Astrocyte of the cerebellum (primary cell): ENCODE measurements at regions not wholly inside any gene's neighbourhood (a gene's known extent, or its start where the extent isn't known, plus 50 kb on each side); places are given as distances from the start of the nearest gene placed in this dataset.
A peak's percentile ranks its signal among the peaks of the same experiment; 100 is the strongest.

ENCODE experiments used
- DNase-seq: peaks from one replicate; pipeline ENCODE4 v3.0.0-alpha.2; 2011; ENCODE audit warnings: low read depth
- H3K4me3 ChIP-seq: 2 replicates; pipeline ENCODE4 v1.5.1; 2011; ENCODE audit warnings: mild to moderate bottlenecking, low read depth, low read length, moderate library complexity
- CTCF ChIP-seq: IDR thresholded peaks from 2 replicates; pipeline ENCODE4 v1.5.1; 2012; ENCODE audit warnings: low read length, low read depth, moderate library complexity, mild to moderate bottlenecking; ENCODE audit errors: missing control alignments
- in situ Hi-C: cut with HindIII; loops from 2 replicates; pipeline ENCODE4 v1.10.0; 2017; ENCODE audit warnings: low sequenced_read_pairs

GRCh38 chr13:83633746-83634145, 248.5 kb downstream of the SLITRK1 start:
- TF ChIP-seq CTCF, result no peak
- no peak for DNase-seq
- in situ Hi-C loops, result no loop called here
- no peak overlapping the region for H3K4me3 ChIP-seq

- in situ Hi-C loops, result no loop called here
- H3K4me3 ChIP-seq, result no peak overlapping the region
- no peak for TF ChIP-seq CTCF
- DNase-seq, result no peak
Observed at GRCh38 chr13:83622422-83622784, 259.9 kb downstream of the SLITRK1 start.

DNA sequence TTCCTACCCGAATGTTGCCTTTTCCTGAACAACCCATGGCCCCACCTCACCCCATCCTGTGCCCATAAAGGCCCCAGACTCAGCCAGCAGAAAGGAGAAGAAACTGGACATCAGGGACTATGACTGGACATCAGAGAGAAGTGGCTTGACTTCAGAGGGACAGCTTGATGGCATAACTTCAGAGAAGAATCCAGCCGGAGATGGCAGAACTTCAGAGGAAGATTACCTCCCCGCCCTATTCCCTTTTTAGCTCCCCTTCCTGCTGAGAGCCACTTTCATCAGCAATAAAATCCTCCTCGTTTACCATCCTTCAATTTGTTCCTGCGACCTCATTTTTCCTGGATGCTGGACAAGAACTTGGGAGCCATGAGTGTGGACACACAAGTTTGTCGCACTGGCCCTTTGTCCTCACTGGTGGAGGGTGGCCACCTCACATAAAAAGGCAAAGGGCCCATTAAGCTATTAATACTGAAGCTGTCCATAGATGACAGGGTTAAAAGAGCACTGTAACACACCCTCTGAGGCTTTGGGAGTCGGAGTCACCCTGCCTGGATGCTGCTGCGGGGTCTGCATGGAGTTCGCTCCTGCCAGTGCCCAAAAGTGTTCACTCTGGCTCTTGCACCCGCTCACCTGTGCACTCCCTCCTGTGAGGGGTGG, 260.4 kb downstream of the SLITRK1 start:
- no peak for DNase-seq
- in situ Hi-C loops, result no loop called here
- H3K4me3 ChIP-seq, result no peak overlapping the region
- TF ChIP-seq CTCF, result no peak

- peak; percentile 8 for DNase-seq
- in situ Hi-C loops, result no loop called here
- H3K4me3 ChIP-seq, result no peak overlapping the region
- TF ChIP-seq CTCF, result no peak
Observed at GRCh38 chr13:83620530-83621220, 261.6 kb downstream of the SLITRK1 start.

- no peak overlapping the region for H3K4me3 ChIP-seq
- in situ Hi-C loops, result no loop called here
- TF ChIP-seq CTCF, result no peak
- peak; percentile 12 for DNase-seq
Observed at GRCh38 chr13:83618966-83619365, 263.3 kb downstream of the SLITRK1 start.

- no peak for DNase-seq
- in situ Hi-C loops, result no loop called here
- H3K4me3 ChIP-seq, result no peak overlapping the region
- no peak for TF ChIP-seq CTCF
Observed at GRCh38 chr13:83613524-83613923, 268.8 kb downstream of the SLITRK1 start.
